NCI-H2196 treated with DMSO at 0.1 percent for 48 hours (cell line): ENCODE measurements at regions not wholly inside any gene's neighbourhood (a gene's known extent, or its start where the extent isn't known, plus 50 kb on each side); places are given as distances from the start of the nearest gene placed in this dataset.
"Not testable (repeated sequence)": the region's sequence is repeated elsewhere in the genome, so short reads cannot be mapped to it uniquely, and the experiment has no call there.

Experiments used
- DNase-seq: peaks from one replicate; lab custom pipeline; 2025; ENCODE audit not compliant: unreplicated experiment; lab: John Stamatoyannopoulos, UW

GRCh38 chr3:118525077-118525476 is 509.6 kb downstream of the IGSF11 start:
- no peak for DNase-seq

GRCh38 chr3:118526758-118527513 is 507.7 kb downstream of the IGSF11 start:
- DNase-seq: no peak

- DNase-seq: no peak
Observed at GRCh38 chr3:118527514-118528044, 507.1 kb downstream of the IGSF11 start.

- no peak for DNase-seq
Observed at GRCh38 chr3:118529554-118529953, 505.1 kb downstream of the IGSF11 start.

- no peak for DNase-seq
Observed at GRCh38 chr3:118530350-118530922, 504.2 kb downstream of the IGSF11 start.

GRCh38 chr3:118530927-118531356 is 503.7 kb downstream of the IGSF11 start:
- not testable (repeated sequence) for DNase-seq

GRCh38 chr3:118531816-118532215 is 502.8 kb downstream of the IGSF11 start:
- DNase-seq: no peak

GRCh38 chr3:118533676-118534075 is 501.0 kb downstream of the IGSF11 start:
- DNase-seq: no peak

GRCh38 chr3:118534519-118534918 is 500.1 kb downstream of the IGSF11 start:
- no peak for DNase-seq

GRCh38 chr3:118536764-118537163 is 497.9 kb downstream of the IGSF11 start:
- no peak for DNase-seq

- DNase-seq: no peak
Observed at GRCh38 chr3:118537454-118537853, 497.2 kb downstream of the IGSF11 start.

GRCh38 chr3:118538187-118538586 is 496.5 kb downstream of the IGSF11 start:
- no peak for DNase-seq

GRCh38 chr3:118539820-118540447 is 494.7 kb downstream of the IGSF11 start:
- not testable (repeated sequence) for DNase-seq

GRCh38 chr3:118540448-118540821 is 494.2 kb downstream of the IGSF11 start:
- DNase-seq: not testable (repeated sequence)

GRCh38 chr3:118540826-118541225 is 493.8 kb downstream of the IGSF11 start:
- DNase-seq: no peak

- no peak for DNase-seq
Observed at GRCh38 chr3:118541796-118542195, 492.9 kb downstream of the IGSF11 start.

GRCh38 chr3:118543832-118544231 is 490.8 kb downstream of the IGSF11 start:
- DNase-seq: no peak

GRCh38 chr3:118544458-118544857 is 490.2 kb downstream of the IGSF11 start:
- DNase-seq: no peak

- DNase-seq: no peak
Observed at GRCh38 chr3:118548434-118548833, 486.2 kb downstream of the IGSF11 start.

- no peak for DNase-seq
Observed at GRCh38 chr3:118550122-118550521, 484.5 kb downstream of the IGSF11 start.

- no peak for DNase-seq
Observed at GRCh38 chr3:118550556-118550955, 484.1 kb downstream of the IGSF11 start.
